ENCODE measurements at regions not wholly inside any gene's neighbourhood (a gene's known extent, or its start where the extent isn't known, plus 50 kb on each side); places are given as distances from the start of the nearest gene placed in this dataset.

DNA sequence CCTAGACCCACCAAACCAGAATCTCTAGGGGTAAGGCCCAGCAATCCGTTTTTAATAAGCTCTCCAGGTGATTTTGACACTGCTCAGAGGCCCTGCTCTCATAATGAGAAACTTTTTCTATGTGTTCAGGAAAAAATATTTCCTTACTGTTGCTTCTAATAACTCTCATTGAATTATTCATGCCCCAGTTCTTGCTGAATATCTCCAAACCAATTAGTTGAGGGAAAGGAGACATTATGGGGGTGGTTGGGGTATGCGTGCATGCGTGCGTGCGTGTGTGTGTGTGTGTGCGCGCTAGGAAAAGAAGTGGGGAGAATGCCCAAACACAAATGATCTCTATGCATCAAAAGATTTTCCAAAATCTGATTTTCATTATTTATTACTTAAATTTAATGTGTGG, 411.4 kb downstream of the PIK3R1 start:
- TF ChIP-seq, protein P1, sequence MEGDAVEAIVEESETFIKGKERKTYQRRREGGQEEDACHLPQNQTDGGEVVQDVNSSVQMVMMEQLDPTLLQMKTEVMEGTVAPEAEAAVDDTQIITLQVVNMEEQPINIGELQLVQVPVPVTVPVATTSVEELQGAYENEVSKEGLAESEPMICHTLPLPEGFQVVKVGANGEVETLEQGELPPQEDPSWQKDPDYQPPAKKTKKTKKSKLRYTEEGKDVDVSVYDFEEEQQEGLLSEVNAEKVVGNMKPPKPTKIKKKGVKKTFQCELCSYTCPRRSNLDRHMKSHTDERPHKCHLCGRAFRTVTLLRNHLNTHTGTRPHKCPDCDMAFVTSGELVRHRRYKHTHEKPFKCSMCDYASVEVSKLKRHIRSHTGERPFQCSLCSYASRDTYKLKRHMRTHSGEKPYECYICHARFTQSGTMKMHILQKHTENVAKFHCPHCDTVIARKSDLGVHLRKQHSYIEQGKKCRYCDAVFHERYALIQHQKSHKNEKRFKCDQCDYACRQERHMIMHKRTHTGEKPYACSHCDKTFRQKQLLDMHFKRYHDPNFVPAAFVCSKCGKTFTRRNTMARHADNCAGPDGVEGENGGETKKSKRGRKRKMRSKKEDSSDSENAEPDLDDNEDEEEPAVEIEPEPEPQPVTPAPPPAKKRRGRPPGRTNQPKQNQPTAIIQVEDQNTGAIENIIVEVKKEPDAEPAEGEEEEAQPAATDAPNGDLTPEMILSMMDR (IDR thresholded peaks at IDR 0.05), result no peak
- TF ChIP-seq EZH2phosphoT487 (IDR thresholded peaks at IDR 0.05), result no peak
- TF ChIP-seq EZH2 (IDR thresholded peaks at IDR 0.05), result no peak

All from neural progenitor cell (in vitro differentiated cells).